DOHH2 (cell line): ENCODE measurements at regions not wholly inside any gene's neighbourhood (a gene's known extent, or its start where the extent isn't known, plus 50 kb on each side); places are given as distances from the start of the nearest gene placed in this dataset.

ENCODE experiments used
- CTCF ChIP-seq: fragments of 200-600 bp; sonication (generic); IDR thresholded peaks from one replicate; pipeline ENCODE4 v1.5.1; 2014; ENCODE audit warnings: antibody characterized with exemption, mild to moderate bottlenecking, low read depth, low read length; ENCODE audit not compliant: poor library complexity, severe bottlenecking
- EZH2phosphoT487 ChIP-seq: fragments of 200-600 bp; sonication (generic); IDR thresholded peaks from 2 replicates; pipeline ENCODE4 v1.6.1; 2017; ENCODE audit warnings: borderline replicate concordance, mild to moderate bottlenecking, antibody characterized with exemption, low read length, moderate library complexity, mixed read lengths

- TF ChIP-seq CTCF (no peak), EZH2phosphoT487 (no peak)
Observed at GRCh38 chr13:81408647-81409046, 1067.7 kb upstream of the SPRY2 start.
